ENCODE measurements at regions not wholly inside any gene's neighbourhood (a gene's known extent, or its start where the extent isn't known, plus 50 kb on each side); places are given as distances from the start of the nearest gene placed in this dataset.

- DNase-seq (ENCODE audit: insufficient read length, low spot score) (no peak), FAIRE-seq (no peak)
- TF ChIP-seq POLR2A (IDR thresholded peaks at IDR 0.05; ENCODE audit: low read depth, low read length) (no peak), POU2F2 (IDR thresholded peaks at IDR 0.05; ENCODE audit: low read depth, low read length) (no peak), TAF1 (IDR thresholded peaks at IDR 0.05; ENCODE audit: low read depth, low read length) (no peak), SPI1 (IDR thresholded peaks at IDR 0.05; ENCODE audit: low read depth, low read length) (no peak), POLR2AphosphoS5 (IDR thresholded peaks at IDR 0.05; ENCODE audit: low read depth, low read length) (no peak), PAX5 (IDR thresholded peaks at IDR 0.05; ENCODE audit: insufficient read depth, low read length, severe bottlenecking) (no peak)
These were observed 157.8 kb upstream of the PCDH15 start for GRCh38 chr10:54958844-54959243.

DNA sequence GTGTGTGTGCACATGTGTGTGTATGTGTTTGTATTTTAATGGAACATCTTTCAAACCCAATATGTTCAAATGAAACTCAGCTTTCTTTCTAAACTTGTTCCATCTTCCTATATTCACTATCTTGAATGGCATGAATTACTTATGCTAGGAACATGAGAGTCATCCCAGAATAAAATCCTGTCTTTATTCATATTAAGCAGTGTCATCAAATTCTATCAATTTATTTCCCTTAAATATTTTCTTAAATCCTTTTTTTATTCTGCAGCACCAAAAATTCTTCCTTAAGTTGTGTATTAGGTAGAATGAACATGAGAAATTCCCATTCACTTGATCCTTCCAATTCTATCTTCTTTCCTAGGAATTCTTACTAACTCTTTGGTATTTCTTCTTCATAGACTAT, 146.6 kb upstream of the PCDH15 start:
- FAIRE-seq (no peak), DNase-seq (ENCODE audit: insufficient read length, low spot score) (no peak)
- no peak for TF ChIP-seq POLR2AphosphoS5 (IDR thresholded peaks at IDR 0.05; ENCODE audit: low read depth, low read length)
- no peak for TF ChIP-seq PAX5 (IDR thresholded peaks at IDR 0.05; ENCODE audit: insufficient read depth, low read length, severe bottlenecking)
- no peak for TF ChIP-seq TAF1 (IDR thresholded peaks at IDR 0.05; ENCODE audit: low read depth, low read length)
- no peak for TF ChIP-seq POLR2A (IDR thresholded peaks at IDR 0.05; ENCODE audit: low read depth, low read length)
- no peak for TF ChIP-seq SPI1 (IDR thresholded peaks at IDR 0.05; ENCODE audit: low read depth, low read length)
- TF ChIP-seq POU2F2 (IDR thresholded peaks at IDR 0.05; ENCODE audit: low read depth, low read length), result no peak

- DNase-seq (ENCODE audit: insufficient read length, low spot score) (no peak), FAIRE-seq (no peak)
- TF ChIP-seq POLR2AphosphoS5 (IDR thresholded peaks at IDR 0.05; ENCODE audit: low read depth, low read length) (no peak), POLR2A (IDR thresholded peaks at IDR 0.05; ENCODE audit: low read depth, low read length) (no peak), PAX5 (IDR thresholded peaks at IDR 0.05; ENCODE audit: insufficient read depth, low read length, severe bottlenecking) (no peak), SPI1 (IDR thresholded peaks at IDR 0.05; ENCODE audit: low read depth, low read length) (no peak), POU2F2 (IDR thresholded peaks at IDR 0.05; ENCODE audit: low read depth, low read length) (no peak), TAF1 (IDR thresholded peaks at IDR 0.05; ENCODE audit: low read depth, low read length) (no peak)
These were observed 139.4 kb upstream of the PCDH15 start for GRCh38 chr10:54940418-54940817.

- no peak for TF ChIP-seq SPI1 (IDR thresholded peaks at IDR 0.05; ENCODE audit: low read depth, low read length)
- TF ChIP-seq POU2F2 (IDR thresholded peaks at IDR 0.05; ENCODE audit: low read depth, low read length), result no peak
- TF ChIP-seq POLR2AphosphoS5 (IDR thresholded peaks at IDR 0.05; ENCODE audit: low read depth, low read length), result no peak
- no peak for TF ChIP-seq POLR2A (IDR thresholded peaks at IDR 0.05; ENCODE audit: low read depth, low read length)
- TF ChIP-seq TAF1 (IDR thresholded peaks at IDR 0.05; ENCODE audit: low read depth, low read length), result no peak
- no peak for TF ChIP-seq PAX5 (IDR thresholded peaks at IDR 0.05; ENCODE audit: insufficient read depth, low read length, severe bottlenecking)
- DNase-seq (ENCODE audit: insufficient read length, low spot score), result no peak
- FAIRE-seq, result no peak
These were observed 113.0 kb upstream of the PCDH15 start for GRCh38 chr10:54914049-54914448.

DNA sequence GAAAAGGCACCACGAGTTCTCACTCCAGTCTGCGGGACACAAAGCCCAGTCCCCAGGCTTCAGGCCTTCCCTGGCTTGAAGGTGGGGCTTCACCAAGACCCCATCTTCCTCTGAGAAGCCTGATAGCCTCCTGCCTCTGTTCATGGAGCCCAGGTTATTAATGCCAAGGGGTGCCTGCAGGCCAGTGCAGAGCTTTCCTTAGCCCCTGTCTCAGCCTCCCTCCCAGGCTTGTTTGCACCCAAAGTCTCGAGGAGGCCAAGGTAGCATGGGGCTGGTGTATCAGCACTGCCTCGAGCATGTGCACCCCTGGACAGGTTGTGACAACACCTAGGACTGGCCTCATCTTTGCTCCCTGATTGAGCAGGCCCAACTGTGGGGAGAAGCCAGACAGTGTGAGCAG, 108.1 kb upstream of the PCDH15 start:
- no peak for DNase-seq (ENCODE audit: insufficient read length, low spot score)
- TF ChIP-seq TAF1 (IDR thresholded peaks at IDR 0.05; ENCODE audit: low read depth, low read length) (no peak), POU2F2 (IDR thresholded peaks at IDR 0.05; ENCODE audit: low read depth, low read length) (no peak), SPI1 (IDR thresholded peaks at IDR 0.05; ENCODE audit: low read depth, low read length) (no peak), PAX5 (IDR thresholded peaks at IDR 0.05; ENCODE audit: insufficient read depth, low read length, severe bottlenecking) (no peak), POLR2AphosphoS5 (IDR thresholded peaks at IDR 0.05; ENCODE audit: low read depth, low read length) (no peak), POLR2A (IDR thresholded peaks at IDR 0.05; ENCODE audit: low read depth, low read length) (no peak)
- FAIRE-seq, result no peak

DNA sequence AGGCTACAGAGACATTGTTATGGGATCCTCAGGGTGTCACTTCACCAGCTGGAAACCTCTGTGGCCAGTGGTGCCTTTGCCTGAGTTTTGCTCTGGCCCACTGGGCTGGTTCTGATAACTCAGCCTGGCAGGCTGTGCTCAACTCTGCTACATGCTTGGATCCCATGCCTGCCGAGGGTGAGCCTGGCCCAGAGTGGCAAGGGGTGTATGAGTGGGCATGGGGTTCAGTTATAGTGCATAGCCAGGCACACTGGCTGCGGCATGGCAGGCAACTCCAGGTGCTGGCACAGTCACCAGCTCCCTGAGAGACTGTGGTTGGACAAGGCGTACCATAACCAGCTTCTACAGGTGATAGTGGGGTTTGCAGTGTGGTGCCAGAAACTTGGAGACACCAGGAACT, 107.0 kb upstream of the PCDH15 start:
- FAIRE-seq (no peak), DNase-seq (ENCODE audit: insufficient read length, low spot score) (no peak)
- TF ChIP-seq SPI1 (IDR thresholded peaks at IDR 0.05; ENCODE audit: low read depth, low read length) (no peak), PAX5 (IDR thresholded peaks at IDR 0.05; ENCODE audit: insufficient read depth, low read length, severe bottlenecking) (no peak)

DNA sequence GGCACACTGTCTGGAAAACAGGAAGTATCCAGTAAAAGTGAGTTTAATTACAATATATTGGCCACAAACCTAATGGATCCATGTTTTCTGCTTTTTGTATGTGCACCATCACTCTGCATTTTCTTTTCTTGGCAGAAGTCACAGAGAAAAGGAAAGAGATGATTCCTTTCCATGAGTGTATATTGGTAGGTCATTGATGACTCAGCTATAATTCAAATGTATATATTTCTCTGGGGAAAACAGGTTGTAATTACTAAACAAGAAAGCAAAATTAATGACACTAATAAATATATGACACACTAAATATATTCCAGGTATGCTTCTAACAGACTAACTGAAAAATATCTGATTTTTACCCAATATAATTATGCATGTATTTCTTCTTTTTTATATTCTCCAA, 105.9 kb upstream of the PCDH15 start:
- FAIRE-seq (no peak), DNase-seq (ENCODE audit: insufficient read length, low spot score) (no peak)
- no peak for TF ChIP-seq PAX5 (IDR thresholded peaks at IDR 0.05; ENCODE audit: insufficient read depth, low read length, severe bottlenecking)
- no peak for TF ChIP-seq POU2F2 (IDR thresholded peaks at IDR 0.05; ENCODE audit: low read depth, low read length)
- no peak for TF ChIP-seq TAF1 (IDR thresholded peaks at IDR 0.05; ENCODE audit: low read depth, low read length)
- no peak for TF ChIP-seq POLR2AphosphoS5 (IDR thresholded peaks at IDR 0.05; ENCODE audit: low read depth, low read length)
- no peak for TF ChIP-seq SPI1 (IDR thresholded peaks at IDR 0.05; ENCODE audit: low read depth, low read length)
- TF ChIP-seq POLR2A (IDR thresholded peaks at IDR 0.05; ENCODE audit: low read depth, low read length), result no peak

GRCh38 chr10:54905578-54906192, 104.7 kb upstream of the PCDH15 start:
- no peak for DNase-seq (ENCODE audit: insufficient read length, low spot score)
- no peak for FAIRE-seq
- TF ChIP-seq SPI1 (IDR thresholded peaks at IDR 0.05; ENCODE audit: low read depth, low read length), result no peak
- no peak for TF ChIP-seq POU2F2 (IDR thresholded peaks at IDR 0.05; ENCODE audit: low read depth, low read length)
- no peak for TF ChIP-seq POLR2A (IDR thresholded peaks at IDR 0.05; ENCODE audit: low read depth, low read length)
- TF ChIP-seq TAF1 (IDR thresholded peaks at IDR 0.05; ENCODE audit: low read depth, low read length), result no peak
- TF ChIP-seq POLR2AphosphoS5 (IDR thresholded peaks at IDR 0.05; ENCODE audit: low read depth, low read length), result no peak
- TF ChIP-seq PAX5 (IDR thresholded peaks at IDR 0.05; ENCODE audit: insufficient read depth, low read length, severe bottlenecking), result no peak

DNA sequence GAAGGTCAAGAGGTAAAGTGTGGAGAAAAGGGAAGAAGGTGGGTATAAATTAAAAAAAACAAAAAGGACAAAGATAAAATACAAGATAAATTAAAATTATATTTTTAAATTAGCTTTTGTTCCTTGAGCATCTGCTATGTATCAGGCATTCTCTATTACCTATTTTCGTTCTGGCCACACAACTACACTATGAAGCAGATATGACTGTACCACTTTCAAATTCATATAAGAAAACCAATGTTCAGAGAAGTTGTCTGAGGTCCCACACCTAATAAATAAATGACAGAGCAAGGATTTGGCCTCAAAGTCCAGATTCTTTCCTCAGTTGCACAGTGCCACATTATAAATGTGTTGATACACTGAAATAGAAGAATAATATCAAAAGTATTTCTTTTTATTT, 103.8 kb upstream of the PCDH15 start:
- no peak for FAIRE-seq
- TF ChIP-seq POLR2AphosphoS5 (IDR thresholded peaks at IDR 0.05; ENCODE audit: low read depth, low read length) (no peak), SPI1 (IDR thresholded peaks at IDR 0.05; ENCODE audit: low read depth, low read length) (no peak), TAF1 (IDR thresholded peaks at IDR 0.05; ENCODE audit: low read depth, low read length) (no peak), POLR2A (IDR thresholded peaks at IDR 0.05; ENCODE audit: low read depth, low read length) (no peak), POU2F2 (IDR thresholded peaks at IDR 0.05; ENCODE audit: low read depth, low read length) (no peak), PAX5 (IDR thresholded peaks at IDR 0.05; ENCODE audit: insufficient read depth, low read length, severe bottlenecking) (no peak)
- no peak for DNase-seq (ENCODE audit: insufficient read length, low spot score)

- DNase-seq (ENCODE audit: insufficient read length, low spot score) (no peak), FAIRE-seq (no peak)
- TF ChIP-seq PAX5 (IDR thresholded peaks at IDR 0.05; ENCODE audit: insufficient read depth, low read length, severe bottlenecking) (no peak), POLR2AphosphoS5 (IDR thresholded peaks at IDR 0.05; ENCODE audit: low read depth, low read length) (no peak), POLR2A (IDR thresholded peaks at IDR 0.05; ENCODE audit: low read depth, low read length) (no peak), SPI1 (IDR thresholded peaks at IDR 0.05; ENCODE audit: low read depth, low read length) (no peak)
These were observed 102.7 kb upstream of the PCDH15 start for GRCh38 chr10:54903745-54904144.
